Endothelial cell of umbilical vein (primary cell): ENCODE measurements at regions not wholly inside any gene's neighbourhood (a gene's known extent, or its start where the extent isn't known, plus 50 kb on each side); places are given as distances from the start of the nearest gene placed in this dataset.

Experiments used
- BruUV-seq: library from RNA; stranded (reverse); fragments of 400-500 nt; replicated peaks from 2 replicates; lab custom pipeline; 2021; lab: Mats Ljungman, UMichigan
- CTCF ChIA-PET: fragments of 300-600, 350-600 bp; sonication (Branson Sonifier 250); formaldehyde crosslinking; loops from one replicate; lab custom pipeline; 2021; ENCODE audit warnings: antibody characterized with exemption, inconsistent platforms; lab: Charles Lee
- POLR2A ChIA-PET: fragments of 300-600, 350-600 bp; sonication (Branson Sonifier 250); formaldehyde crosslinking; loops from one replicate; lab custom pipeline; 2021; ENCODE audit warnings: antibody characterized with exemption, inconsistent platforms; lab: Charles Lee
- DNase-seq: peaks from one replicate; pipeline ENCODE4 v3.0.0-alpha.2; 2011; ENCODE audit warnings: low read depth, low spot score
- FAIRE-seq: peaks from 2 replicates; lab custom pipeline; 2011; peaks lifted over from hg19 to GRCh38; lab: Jason Lieb, UNC
- H2AFZ ChIP-seq: 2 replicates; pipeline ENCODE4 v1.6.0; 2012; ENCODE audit warnings: low read depth, low read length, control low read depth, inconsistent platforms
- H3K27ac ChIP-seq: 2 replicates; pipeline ENCODE4 v1.5.1; 2011; ENCODE audit warnings: low read depth, mild to moderate bottlenecking, control low read depth, low read length, moderate library complexity; ENCODE audit not compliant: insufficient read depth
- H3K27me3 ChIP-seq, 2 experiments: 2 replicates each; pipeline versions ENCODE4 v1.6.0 to v1.6.1; 2011; ENCODE audit warnings: low read length in 2 of 2, mixed read lengths in 1 of 2; ENCODE audit not compliant: control insufficient read depth in 2 of 2, insufficient read depth in 2 of 2
- H3K36me3 ChIP-seq, 2 experiments: 2 replicates in 1 of 2; 3 replicates in 1 of 2; pipeline ENCODE4 v1.5.1; 2011; ENCODE audit warnings: low read length in 2 of 2, mild to moderate bottlenecking in 1 of 2, moderate library complexity in 1 of 2; ENCODE audit not compliant: control insufficient read depth in 2 of 2, insufficient read depth in 2 of 2; ENCODE audit errors: extremely low read depth in 1 of 2
- H3K4me1 ChIP-seq: 3 replicates; pipeline ENCODE4 v1.5.1; 2011; ENCODE audit warnings: mild to moderate bottlenecking, low read length; ENCODE audit not compliant: control insufficient read depth, insufficient read depth; ENCODE audit errors: extremely low read depth
- H3K4me2 ChIP-seq: 2 replicates; pipeline ENCODE4 v1.6.1; 2011; ENCODE audit warnings: low read length, control low read depth, mixed read lengths; ENCODE audit not compliant: insufficient read depth
- H3K4me3 ChIP-seq, 3 experiments: fragments of 200-600 bp in 1 of 3; sonication (generic), shearing (Covaris generic) in 1 of 3; replicated peaks in 1 of 3; 2 replicates each; pipeline ENCODE4 v1.5.1; 2011 to 2016; ENCODE audit warnings: control low read depth in 3 of 3, low read length in 3 of 3, mild to moderate bottlenecking in 2 of 3, inconsistent platforms in 1 of 3, low read depth in 1 of 3, moderate library complexity in 1 of 3; ENCODE audit not compliant: insufficient read depth in 1 of 3
- H3K79me2 ChIP-seq: 2 replicates; pipeline ENCODE4 v1.6.0; 2012; ENCODE audit warnings: low read length, inconsistent platforms; ENCODE audit not compliant: control insufficient read depth, insufficient read depth
- H3K9ac ChIP-seq: replicated peaks from 2 replicates; pipeline ENCODE3; 2011; ENCODE audit warnings: low read length, control low read depth; ENCODE audit not compliant: insufficient read depth; ENCODE audit errors: extremely low read depth
- H3K9me1 ChIP-seq: replicated peaks from 3 replicates; pipeline ENCODE4 v1.6.0; 2011; ENCODE audit warnings: mild to moderate bottlenecking, low read length; ENCODE audit not compliant: control insufficient read depth, insufficient read depth; ENCODE audit errors: extremely low read depth
- H3K9me3 ChIP-seq: replicated peaks from 2 replicates; pipeline ENCODE4 v1.5.1; 2012; ENCODE audit warnings: low read length, inconsistent platforms; ENCODE audit not compliant: control insufficient read depth, insufficient read depth
- H4K20me1 ChIP-seq: replicated peaks from 2 replicates; pipeline ENCODE3; 2011; ENCODE audit warnings: mild to moderate bottlenecking, low read length; ENCODE audit not compliant: control insufficient read depth, insufficient read depth; ENCODE audit errors: extremely low read depth
- EZH2 ChIP-seq: IDR thresholded peaks from 2 replicates; pipeline ENCODE4 v1.6.1; 2012; ENCODE audit warnings: borderline replicate concordance, low read depth, mild to moderate bottlenecking, moderate library complexity, low read length, inconsistent platforms; ENCODE audit not compliant: severe bottlenecking
- FOS ChIP-seq: IDR thresholded peaks from 2 replicates; pipeline ENCODE4 v1.6.1; 2011; ENCODE audit warnings: mild to moderate bottlenecking, low read length, moderate library complexity, borderline replicate concordance; ENCODE audit not compliant: insufficient read depth
- GATA2 ChIP-seq: IDR thresholded peaks from 2 replicates; pipeline ENCODE4 v1.7.0; 2011; ENCODE audit warnings: low read depth, mild to moderate bottlenecking, moderate library complexity, mixed read lengths, low read length; ENCODE audit not compliant: insufficient read length, insufficient read depth
- JUN ChIP-seq: IDR thresholded peaks from 2 replicates; pipeline ENCODE4 v1.6.1; 2011; ENCODE audit warnings: borderline replicate concordance, low read depth; ENCODE audit not compliant: insufficient read length, insufficient read depth
- MYC ChIP-seq: IDR thresholded peaks from one replicate; pipeline ENCODE4 v1.6.1; 2011; ENCODE audit warnings: mild to moderate bottlenecking, low read depth, low read length
- POLR2A ChIP-seq: IDR thresholded peaks from 2 replicates; pipeline ENCODE4 v1.6.1; 2012; ENCODE audit warnings: low read depth, mild to moderate bottlenecking, control low read depth, low read length
- POLR2AphosphoS5 ChIP-seq: IDR thresholded peaks from 2 replicates; pipeline ENCODE4 v1.6.1; 2012; ENCODE audit warnings: low read depth, mild to moderate bottlenecking, control low read depth, low read length, moderate library complexity; ENCODE audit not compliant: insufficient read depth
- dilution Hi-C: fragments of 300-500 bp; cut with MboI; formaldehyde crosslinking; loops from one replicate; pipeline ENCODE4 v1.15.0; 2019; ENCODE audit warnings: low sequenced_read_pairs; ENCODE audit not compliant: extremely low pct_ligation_motif_present
- intact Hi-C: fragments of 100-400 bp; cut with micrococcal nuclease; formaldehyde crosslinking; loops from one replicate; pipeline ENCODE4 v1.10.0; 2022
- TF ChIP-seq, protein P1 (sequence below): IDR thresholded peaks from 2 replicates; pipeline ENCODE4 v1.6.1; 2011; ENCODE audit not compliant: insufficient read depth, insufficient read length
- TF ChIP-seq, protein P2 (sequence below), 2 donors: IDR thresholded peaks; 1 replicate in 1 of 2; 2 replicates in 1 of 2; pipeline ENCODE4 v1.5.1; 2011; ENCODE audit warnings: low read length in 2 of 2, mild to moderate bottlenecking in 2 of 2, moderate library complexity in 2 of 2, control low read depth in 1 of 2, inconsistent platforms in 1 of 2, low read depth in 1 of 2; ENCODE audit not compliant: insufficient read depth in 1 of 2; ENCODE audit errors: extremely low read depth in 1 of 2

DNA sequence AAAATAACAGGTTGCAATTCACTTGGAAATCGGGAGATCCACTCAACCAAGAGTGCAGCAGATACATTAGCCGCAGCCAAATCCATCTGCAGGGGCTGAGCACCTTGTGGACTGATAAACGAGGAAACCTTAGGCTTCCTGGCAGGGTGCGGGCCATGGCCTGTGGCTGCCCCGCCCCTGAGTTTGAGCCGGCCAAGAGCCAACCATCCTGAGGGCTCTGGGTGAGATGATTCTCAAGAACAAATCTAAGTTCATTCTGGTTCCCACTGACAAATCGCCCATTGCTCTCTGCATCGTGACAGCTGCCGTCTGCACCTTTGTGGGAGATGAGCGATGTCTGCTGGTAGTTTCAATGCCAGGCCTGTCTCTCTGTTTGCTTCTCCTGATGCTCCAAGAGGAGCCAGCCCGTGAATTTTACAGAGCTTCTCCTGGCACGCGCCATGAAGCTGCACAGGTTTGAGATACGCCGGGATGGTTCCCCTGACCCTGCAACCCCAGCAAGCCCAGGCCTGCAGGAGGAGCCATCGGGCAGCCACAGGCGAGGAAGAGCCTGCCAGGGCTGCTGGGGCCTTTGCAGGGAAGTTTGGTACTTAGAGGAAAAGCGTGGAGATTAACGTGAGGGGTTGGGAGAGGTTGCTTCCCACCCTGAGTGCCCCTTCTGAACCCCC lies 154.0 kb downstream of the OLFM1 start:
- TF ChIP-seq EZH2 (no peak), GATA2 (no peak), MYC (no peak), POLR2AphosphoS5 (no peak)
- Histone ChIP-seq H3K4me3 (no peak overlapping the region), H3K27me3 (no peaks in the 10 kb centered on the region), H3K4me1 (no peaks in the 10 kb centered on the region), H3K79me2 (no peaks in the 10 kb centered on the region), H2AFZ (no peak overlapping the region), H4K20me1 (no peaks in the 10 kb centered on the region), H3K4me2 (no peak overlapping the region), H3K9me3 (no peaks in the 10 kb centered on the region), H3K36me3 (no peaks in the 10 kb centered on the region), H3K9ac (no peak overlapping the region), H3K27ac (no peak overlapping the region), H3K9me1 (no peaks in the 10 kb centered on the region)
- intact Hi-C loops = no loop called here
- DNase-seq (no peak), FAIRE-seq (no peak)
- BruUV-seq = no TSS peak
- POLR2A ChIA-PET = no interaction called here
- dilution Hi-C loops = no loop called here
- CTCF ChIA-PET = no interaction called here

DNA sequence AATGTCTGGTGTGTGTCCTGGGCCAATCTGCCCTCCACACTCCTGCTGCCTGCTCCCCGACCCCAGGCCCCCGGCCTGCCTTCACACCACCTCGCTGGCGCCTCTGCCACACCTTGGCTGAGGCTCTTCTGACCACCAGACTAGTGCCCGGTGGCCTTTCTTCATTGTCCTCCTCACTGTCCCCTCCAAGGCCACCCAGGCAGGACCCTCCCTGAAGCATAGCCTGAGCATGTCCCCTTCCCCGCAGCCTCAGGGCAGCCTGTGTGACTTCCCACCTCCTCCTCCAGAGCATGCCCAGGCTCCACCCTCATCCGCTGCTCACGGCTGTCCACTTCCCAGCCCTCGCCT lies 154.6 kb downstream of the OLFM1 start:
- BruUV-seq = no TSS peak
- no peak overlapping the region for H3K27ac ChIP-seq
- intact Hi-C loops = no loop called here
- ChIA-PET POLR2A (no interaction called here), CTCF (no interaction called here)
- no peaks in the 10 kb centered on the region for H3K4me1 ChIP-seq
- H3K79me2 ChIP-seq = no peaks in the 10 kb centered on the region
- dilution Hi-C loops = no loop called here
- H3K9ac ChIP-seq = no peak overlapping the region
- no peak overlapping the region for H3K4me3 ChIP-seq
- no peaks in the 10 kb centered on the region for H3K9me1 ChIP-seq
- no peaks in the 10 kb centered on the region for H3K36me3 ChIP-seq
- no peaks in the 10 kb centered on the region for H3K27me3 ChIP-seq
- H3K4me2 ChIP-seq = no peak overlapping the region
- H4K20me1 ChIP-seq = no peaks in the 10 kb centered on the region
- TF ChIP-seq GATA2 (no peak), JUN (no peak), EZH2 (no peak), POLR2A (no peak), FOS (no peak), MYC (no peak), POLR2AphosphoS5 (no peak)
- TF ChIP-seq, protein P1, sequence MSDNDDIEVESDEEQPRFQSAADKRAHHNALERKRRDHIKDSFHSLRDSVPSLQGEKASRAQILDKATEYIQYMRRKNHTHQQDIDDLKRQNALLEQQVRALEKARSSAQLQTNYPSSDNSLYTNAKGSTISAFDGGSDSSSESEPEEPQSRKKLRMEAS = no peak
- TF ChIP-seq, protein P2, sequence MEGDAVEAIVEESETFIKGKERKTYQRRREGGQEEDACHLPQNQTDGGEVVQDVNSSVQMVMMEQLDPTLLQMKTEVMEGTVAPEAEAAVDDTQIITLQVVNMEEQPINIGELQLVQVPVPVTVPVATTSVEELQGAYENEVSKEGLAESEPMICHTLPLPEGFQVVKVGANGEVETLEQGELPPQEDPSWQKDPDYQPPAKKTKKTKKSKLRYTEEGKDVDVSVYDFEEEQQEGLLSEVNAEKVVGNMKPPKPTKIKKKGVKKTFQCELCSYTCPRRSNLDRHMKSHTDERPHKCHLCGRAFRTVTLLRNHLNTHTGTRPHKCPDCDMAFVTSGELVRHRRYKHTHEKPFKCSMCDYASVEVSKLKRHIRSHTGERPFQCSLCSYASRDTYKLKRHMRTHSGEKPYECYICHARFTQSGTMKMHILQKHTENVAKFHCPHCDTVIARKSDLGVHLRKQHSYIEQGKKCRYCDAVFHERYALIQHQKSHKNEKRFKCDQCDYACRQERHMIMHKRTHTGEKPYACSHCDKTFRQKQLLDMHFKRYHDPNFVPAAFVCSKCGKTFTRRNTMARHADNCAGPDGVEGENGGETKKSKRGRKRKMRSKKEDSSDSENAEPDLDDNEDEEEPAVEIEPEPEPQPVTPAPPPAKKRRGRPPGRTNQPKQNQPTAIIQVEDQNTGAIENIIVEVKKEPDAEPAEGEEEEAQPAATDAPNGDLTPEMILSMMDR (IDR thresholded peaks at IDR 0.05; ENCODE audit: extremely low read depth in 1 of 2, insufficient read depth in 1 of 2, low read depth in 1 of 2, low read length in 2 of 2) = no peak
- FAIRE-seq = no peak
- H2AFZ ChIP-seq = no peak overlapping the region
- DNase-seq = no peak
- no peaks in the 10 kb centered on the region for H3K9me3 ChIP-seq
